OCI-LY1 (cell line): ENCODE measurements at regions not wholly inside any gene's neighbourhood (a gene's known extent, or its start where the extent isn't known, plus 50 kb on each side); places are given as distances from the start of the nearest gene placed in this dataset.

Experiments
- CTCF ChIP-seq: fragments of 200-600 bp; sonication (generic), shearing (Covaris generic); IDR thresholded peaks from 2 replicates; pipeline ENCODE4 v1.5.1; 2017; ENCODE audit warnings: mild to moderate bottlenecking, antibody characterized with exemption, low read length, moderate library complexity, mixed read lengths
- EZH2 ChIP-seq: fragments of 200-600 bp; sonication (generic), shearing (Covaris generic); IDR thresholded peaks from 2 replicates; pipeline ENCODE4 v1.8.0; 2017; ENCODE audit warnings: borderline replicate concordance, mixed run types, mild to moderate bottlenecking, antibody characterized with exemption, low read length, moderate library complexity, mixed read lengths

- TF ChIP-seq CTCF (no peak), EZH2 (no peak)
These were observed 633.4 kb downstream of the DSC3 start for GRCh38 chr18:30409120-30409519.
